Activated CD4-positive, alpha-beta T cell treated with anti-CD3 and anti-CD28 coated beads for 36 hours (primary cell): ENCODE measurements at regions not wholly inside any gene's neighbourhood (a gene's known extent, or its start where the extent isn't known, plus 50 kb on each side); places are given as distances from the start of the nearest gene placed in this dataset.
A peak's percentile ranks its signal among the peaks of the same experiment; 100 is the strongest.
"Not testable (repeated sequence)": the region's sequence is repeated elsewhere in the genome, so short reads cannot be mapped to it uniquely, and the experiment has no call there.

Source experiments
- ATAC-seq: fragments of 200-7000 bp; cut with Tn5 transposase; one replicate; pipeline ENCODE4 v1.10.0; 2021; ENCODE audit warnings: mild to moderate bottlenecking, moderate library complexity
- CTCF ChIA-PET: fragments of 350-600 bp; sonication (Branson Sonifier 250); formaldehyde crosslinking; loops from one replicate; lab custom pipeline; 2021; ENCODE audit warnings: antibody characterized with exemption; lab: Charles Lee
- POLR2A ChIA-PET: fragments of 350-600 bp; sonication (Branson Sonifier 250); formaldehyde crosslinking; loops from one replicate; lab custom pipeline; 2021; ENCODE audit warnings: antibody characterized with exemption, inconsistent platforms; lab: Charles Lee
- DNase-seq: peaks from one replicate; pipeline ENCODE4 v3.0.0-alpha.2; 2020
- H3K27ac Mint-ChIP-seq: one replicate; pipeline ENCODE4 v1.8.0; 2021; ENCODE audit warnings: mixed read lengths
- H3K27me3 Mint-ChIP-seq: one replicate; pipeline ENCODE4 v1.8.0; 2021; ENCODE audit warnings: mixed read lengths
- H3K36me3 Mint-ChIP-seq: one replicate; pipeline ENCODE4 v1.8.0; 2021; ENCODE audit warnings: low read depth, mixed read lengths
- H3K4me1 Mint-ChIP-seq: one replicate; pipeline ENCODE4 v1.8.0; 2021; ENCODE audit warnings: mixed read lengths
- H3K4me3 Mint-ChIP-seq: one replicate; pipeline ENCODE4 v1.8.0; 2021; ENCODE audit warnings: mild to moderate bottlenecking, moderate library complexity, mixed read lengths
- H3K9me3 Mint-ChIP-seq: one replicate; pipeline ENCODE4 v1.8.0; 2021; ENCODE audit warnings: low read depth, mixed read lengths
- intact Hi-C, 2 experiments: fragments of 100-400 bp; cut with DNase I in 1 of 2; cut with micrococcal nuclease in 1 of 2; formaldehyde crosslinking; loops; one replicate each; pipeline versions ENCODE4 v1.14.2 to v1.15.1; 2022 to 2024; cut with DNase I, micrococcal nuclease

GRCh38 chr5:50501491-50502228 is 60.6 kb upstream of the EMB start:
- no peak overlapping the region for H3K4me3 Mint-ChIP-seq
- DNase-seq (no peak), ATAC-seq (peak; percentile 82)
- CTCF ChIA-PET: no interaction called here
- H3K4me1 Mint-ChIP-seq: peaks cover 10% of the 10 kb centered on the region
- H3K9me3 Mint-ChIP-seq: peaks cover 5% of the 10 kb centered on the region
- no peak overlapping the region for H3K27ac Mint-ChIP-seq
- H3K36me3 Mint-ChIP-seq: peaks cover 11% of the 10 kb centered on the region
- intact Hi-C loops: loop anchor here (1.0 to 5.0 kb wide), 4 partner anchors 11 to 251 kb away; no protein-coding TSS in a partner anchor
- H3K27me3 Mint-ChIP-seq: no peaks in the 10 kb centered on the region
- POLR2A ChIA-PET: no interaction called here

- H3K27ac Mint-ChIP-seq, DNase-seq, H3K4me3 Mint-ChIP-seq, ATAC-seq, H3K27me3 Mint-ChIP-seq, POLR2A ChIA-PET, H3K9me3 Mint-ChIP-seq, H3K4me1 Mint-ChIP-seq, H3K36me3 Mint-ChIP-seq: not testable (repeated sequence)
- intact Hi-C loops: loop anchor here in 1 of 2 experiments (10.0 kb wide), 1 partner anchor 188 kb away; no protein-coding TSS in a partner anchor
- CTCF ChIA-PET: interaction anchor here (0.8 to 2.2 kb wide), 4 partner anchors 68 to 238 kb away, joined by 4 to 7 read pairs (median 4); partner anchors contain the start of gene EMB
Measured at GRCh38 chr5:50513028-50513457, 72.0 kb upstream of the EMB start.

- POLR2A ChIA-PET, CTCF ChIA-PET, H3K27me3 Mint-ChIP-seq, H3K27ac Mint-ChIP-seq, ATAC-seq, H3K36me3 Mint-ChIP-seq, intact Hi-C loops, H3K4me1 Mint-ChIP-seq, DNase-seq, H3K4me3 Mint-ChIP-seq: not testable (repeated sequence)
- H3K9me3 Mint-ChIP-seq: peaks cover 15% of the 10 kb centered on the region
Measured at GRCh38 chr5:50521060-50521459, 80.0 kb upstream of the EMB start.

GRCh38 chr5:50527514-50528060 is 86.5 kb upstream of the EMB start:
- CTCF ChIA-PET: not testable (repeated sequence)

GRCh38 chr5:50535393-50535792 is 94.3 kb upstream of the EMB start:
- ChIA-PET POLR2A (no interaction called here), CTCF (no interaction called here)
- no peaks in the 10 kb centered on the region for H3K27me3 Mint-ChIP-seq
- ATAC-seq: no peak
- peaks cover 2% of the 10 kb centered on the region for H3K9me3 Mint-ChIP-seq
- intact Hi-C loops: no loop called here
- H3K36me3 Mint-ChIP-seq: no peaks in the 10 kb centered on the region
- H3K27ac Mint-ChIP-seq: no peak overlapping the region
- H3K4me3 Mint-ChIP-seq: no peak overlapping the region
- DNase-seq: no peak
- peaks cover 3% of the 10 kb centered on the region for H3K4me1 Mint-ChIP-seq

More at GRCh38 chr5:50527514-50528060, 86.5 kb upstream of the EMB start:
- H3K27me3 Mint-ChIP-seq, intact Hi-C loops, H3K4me1 Mint-ChIP-seq, ATAC-seq, H3K4me3 Mint-ChIP-seq, POLR2A ChIA-PET, H3K36me3 Mint-ChIP-seq, H3K27ac Mint-ChIP-seq, H3K9me3 Mint-ChIP-seq, DNase-seq: not testable (repeated sequence)

- H3K27ac Mint-ChIP-seq, H3K4me1 Mint-ChIP-seq, CTCF ChIA-PET, H3K27me3 Mint-ChIP-seq, POLR2A ChIA-PET, DNase-seq, intact Hi-C loops, H3K36me3 Mint-ChIP-seq, H3K9me3 Mint-ChIP-seq, H3K4me3 Mint-ChIP-seq: not testable (repeated sequence)
- peak; percentile 36 for ATAC-seq
Measured at GRCh38 chr5:50537534-50537933, 96.4 kb upstream of the EMB start.

GRCh38 chr5:50547303-50547702 is 106.2 kb upstream of the EMB start:
- H3K36me3 Mint-ChIP-seq: no peaks in the 10 kb centered on the region
- POLR2A ChIA-PET: no interaction called here

GRCh38 chr5:50550267-50550666 is 109.2 kb upstream of the EMB start:
- ChIA-PET CTCF (no interaction called here), POLR2A (no interaction called here)
- no peaks in the 10 kb centered on the region for H3K9me3 Mint-ChIP-seq
- H3K4me1 Mint-ChIP-seq: peaks cover 14% of the 10 kb centered on the region
- H3K27me3 Mint-ChIP-seq: no peaks in the 10 kb centered on the region
- no peak overlapping the region for H3K27ac Mint-ChIP-seq
- DNase-seq (no peak), ATAC-seq (no peak)
- intact Hi-C loops: no loop called here
- H3K4me3 Mint-ChIP-seq: no peak overlapping the region
- H3K36me3 Mint-ChIP-seq: no peaks in the 10 kb centered on the region

More at GRCh38 chr5:50547303-50547702, 106.2 kb upstream of the EMB start:
- Mint-ChIP-seq H3K4me1 (peaks cover 2% of the 10 kb centered on the region), H3K27me3 (no peaks in the 10 kb centered on the region), H3K27ac (no peak overlapping the region), H3K4me3 (no peak overlapping the region), H3K9me3 (peaks cover 9% of the 10 kb centered on the region)
- DNase-seq (no peak), ATAC-seq (no peak)
- CTCF ChIA-PET: no interaction called here
- intact Hi-C loops: no loop called here

GRCh38 chr5:50550993-50551392 is 109.9 kb upstream of the EMB start:
- ChIA-PET CTCF (no interaction called here), POLR2A (no interaction called here)
- no peak for ATAC-seq

GRCh38 chr5:50553560-50553984 is 112.5 kb upstream of the EMB start:
- no peak for DNase-seq
- H3K36me3 Mint-ChIP-seq: no peaks in the 10 kb centered on the region
- no peak overlapping the region for H3K4me3 Mint-ChIP-seq
- H3K27me3 Mint-ChIP-seq: no peaks in the 10 kb centered on the region
- no peak overlapping the region for H3K27ac Mint-ChIP-seq
- ATAC-seq: no peak
- CTCF ChIA-PET: no interaction called here
- POLR2A ChIA-PET: no interaction called here
- intact Hi-C loops: no loop called here
- H3K4me1 Mint-ChIP-seq: peaks cover 11% of the 10 kb centered on the region
- no peaks in the 10 kb centered on the region for H3K9me3 Mint-ChIP-seq

More at GRCh38 chr5:50550993-50551392, 109.9 kb upstream of the EMB start:
- Mint-ChIP-seq H3K4me3 (no peak overlapping the region), H3K27me3 (no peaks in the 10 kb centered on the region), H3K36me3 (no peaks in the 10 kb centered on the region), H3K27ac (no peak overlapping the region), H3K4me1 (peaks cover 14% of the 10 kb centered on the region), H3K9me3 (no peaks in the 10 kb centered on the region)
- no peak for DNase-seq
- intact Hi-C loops: no loop called here

GRCh38 chr5:50558640-50559039 is 107.8 kb upstream of the PARP8 start:
- not testable (repeated sequence) for H3K9me3 Mint-ChIP-seq

GRCh38 chr5:50559955-50560354 is 106.5 kb upstream of the PARP8 start:
- Mint-ChIP-seq H3K4me3 (no peak overlapping the region), H3K36me3 (no peaks in the 10 kb centered on the region), H3K27ac (no peak overlapping the region), H3K27me3 (no peaks in the 10 kb centered on the region), H3K4me1 (peaks cover 6% of the 10 kb centered on the region), H3K9me3 (no peaks in the 10 kb centered on the region)
- intact Hi-C loops: no loop called here
- CTCF ChIA-PET: interaction anchor here (1.0 kb wide), 1 partner anchor 26 kb away, joined by 3 read pairs; no protein-coding TSS in a partner anchor
- no peak for DNase-seq
- POLR2A ChIA-PET: no interaction called here
- no peak for ATAC-seq

More at GRCh38 chr5:50558640-50559039, 107.8 kb upstream of the PARP8 start:
- CTCF ChIA-PET, H3K36me3 Mint-ChIP-seq, H3K27me3 Mint-ChIP-seq, ATAC-seq, DNase-seq, POLR2A ChIA-PET, H3K27ac Mint-ChIP-seq, H3K4me3 Mint-ChIP-seq, H3K4me1 Mint-ChIP-seq, intact Hi-C loops: not testable (repeated sequence)
